MM.1S (cell line): ENCODE measurements at regions not wholly inside any gene's neighbourhood (a gene's known extent, or its start where the extent isn't known, plus 50 kb on each side); places are given as distances from the start of the nearest gene placed in this dataset.

Experiments
- DNase-seq: peaks from one replicate; pipeline ENCODE4 v3.0.0-alpha.2; 2015
- H2AFZ ChIP-seq: fragments of 300-600 bp; sonication (generic); 2 replicates; pipeline ENCODE4 v1.6.0; 2016; ENCODE audit warnings: antibody characterized with exemption, low read length
- H3F3A ChIP-seq: fragments of 300-600 bp; sonication (generic); 2 replicates; pipeline ENCODE4 v1.6.1; 2016; ENCODE audit warnings: mild to moderate bottlenecking, antibody characterized with exemption, low read length, moderate library complexity, mixed read lengths; ENCODE audit not compliant: insufficient read depth
- H3K27ac ChIP-seq: fragments of 300-600 bp; sonication (generic); 2 replicates; pipeline ENCODE4 v1.5.1; 2016; ENCODE audit warnings: mild to moderate bottlenecking, low read length
- H3K27me3 ChIP-seq: fragments of 300-600 bp; sonication (generic); replicated peaks from 2 replicates; pipeline ENCODE4 v1.6.0; 2016; ENCODE audit warnings: low read length; ENCODE audit not compliant: insufficient read depth
- H3K36me3 ChIP-seq: fragments of 300-600 bp; sonication (generic); replicated peaks from 2 replicates; pipeline ENCODE4 v1.6.1; 2016; ENCODE audit warnings: mild to moderate bottlenecking, low read length, mixed read lengths; ENCODE audit not compliant: insufficient read depth
- H3K4me1 ChIP-seq: fragments of 300-600 bp; sonication (generic); 2 replicates; pipeline ENCODE4 v1.6.1; 2016; ENCODE audit warnings: low read length, mixed read lengths
- H3K4me2 ChIP-seq: fragments of 300-600 bp; sonication (generic); 2 replicates; pipeline ENCODE4 v1.6.0; 2016; ENCODE audit warnings: low read depth, low read length
- H3K4me3 ChIP-seq: fragments of 300-600 bp; sonication (generic); 2 replicates; pipeline ENCODE4 v1.5.1; 2016; ENCODE audit warnings: low read length, mixed read lengths
- H3K79me2 ChIP-seq: fragments of 300-600 bp; sonication (generic); 2 replicates; pipeline ENCODE4 v1.6.1; 2016; ENCODE audit warnings: mixed run types, low read length, mixed read lengths
- H3K9ac ChIP-seq: fragments of 300-600 bp; sonication (generic); 2 replicates; pipeline ENCODE4 v1.6.1; 2016; ENCODE audit warnings: low read length, mixed read lengths
- H3K9me2 ChIP-seq: fragments of 300-600 bp; sonication (generic); replicated peaks from 2 replicates; pipeline ENCODE4 v1.6.1; 2016; ENCODE audit warnings: mild to moderate bottlenecking, low read length, mixed read lengths; ENCODE audit not compliant: insufficient read depth
- H3K9me3 ChIP-seq: fragments of 300-600 bp; sonication (generic); replicated peaks from 2 replicates; pipeline ENCODE4 v1.6.1; 2016; ENCODE audit warnings: mild to moderate bottlenecking, low read length, mixed read lengths; ENCODE audit not compliant: insufficient read depth
- H4K20me1 ChIP-seq: fragments of 300-600 bp; sonication (generic); 2 replicates; pipeline ENCODE4 v1.6.1; 2016; ENCODE audit warnings: mild to moderate bottlenecking, low read length, moderate library complexity, mixed read lengths; ENCODE audit not compliant: insufficient read depth
- EZH2 ChIP-seq: fragments of 300-600 bp; sonication (generic); optimal IDR thresholded peaks from 2 replicates; pipeline ENCODE3; 2017; ENCODE audit warnings: low read depth, mild to moderate bottlenecking, antibody characterized with exemption, low read length, mixed read lengths
- EZH2phosphoT487 ChIP-seq: fragments of 300-600 bp; sonication (generic); IDR thresholded peaks from 2 replicates; pipeline ENCODE4 v1.6.1; 2018; ENCODE audit warnings: antibody characterized with exemption, low read length
- TF ChIP-seq, protein P1 (sequence below): fragments of 300-600 bp; sonication (generic); IDR thresholded peaks from 2 replicates; pipeline ENCODE4 v1.5.1; 2016; ENCODE audit warnings: antibody characterized with exemption, low read length, mixed read lengths

GRCh38 chr7:57339198-57339944 lies 110.6 kb upstream of the ZNF716 start:
- no peak overlapping the region for H3K9ac ChIP-seq
- H2AFZ ChIP-seq: no peak overlapping the region
- no peak overlapping the region for H3K4me3 ChIP-seq
- no peaks in the 10 kb centered on the region for H3K9me2 ChIP-seq
- no peak for DNase-seq
- no peaks in the 10 kb centered on the region for H3K27me3 ChIP-seq
- no peaks in the 10 kb centered on the region for H3K9me3 ChIP-seq
- H4K20me1 ChIP-seq: no peaks in the 10 kb centered on the region
- no peaks in the 10 kb centered on the region for H3F3A ChIP-seq
- H3K4me2 ChIP-seq: no peak overlapping the region
- no peak for TF ChIP-seq EZH2phosphoT487
- TF ChIP-seq, protein P1, sequence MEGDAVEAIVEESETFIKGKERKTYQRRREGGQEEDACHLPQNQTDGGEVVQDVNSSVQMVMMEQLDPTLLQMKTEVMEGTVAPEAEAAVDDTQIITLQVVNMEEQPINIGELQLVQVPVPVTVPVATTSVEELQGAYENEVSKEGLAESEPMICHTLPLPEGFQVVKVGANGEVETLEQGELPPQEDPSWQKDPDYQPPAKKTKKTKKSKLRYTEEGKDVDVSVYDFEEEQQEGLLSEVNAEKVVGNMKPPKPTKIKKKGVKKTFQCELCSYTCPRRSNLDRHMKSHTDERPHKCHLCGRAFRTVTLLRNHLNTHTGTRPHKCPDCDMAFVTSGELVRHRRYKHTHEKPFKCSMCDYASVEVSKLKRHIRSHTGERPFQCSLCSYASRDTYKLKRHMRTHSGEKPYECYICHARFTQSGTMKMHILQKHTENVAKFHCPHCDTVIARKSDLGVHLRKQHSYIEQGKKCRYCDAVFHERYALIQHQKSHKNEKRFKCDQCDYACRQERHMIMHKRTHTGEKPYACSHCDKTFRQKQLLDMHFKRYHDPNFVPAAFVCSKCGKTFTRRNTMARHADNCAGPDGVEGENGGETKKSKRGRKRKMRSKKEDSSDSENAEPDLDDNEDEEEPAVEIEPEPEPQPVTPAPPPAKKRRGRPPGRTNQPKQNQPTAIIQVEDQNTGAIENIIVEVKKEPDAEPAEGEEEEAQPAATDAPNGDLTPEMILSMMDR: no peak
- no peak for TF ChIP-seq EZH2
- no peaks in the 10 kb centered on the region for H3K79me2 ChIP-seq
- no peak overlapping the region for H3K27ac ChIP-seq
- no peaks in the 10 kb centered on the region for H3K36me3 ChIP-seq
- no peaks in the 10 kb centered on the region for H3K4me1 ChIP-seq

GRCh38 chr7:57342954-57343353 lies 107.0 kb upstream of the ZNF716 start:
- no peaks in the 10 kb centered on the region for H3F3A ChIP-seq
- H4K20me1 ChIP-seq: no peaks in the 10 kb centered on the region
- H3K4me3 ChIP-seq: no peak overlapping the region
- no peak overlapping the region for H3K9ac ChIP-seq
- no peaks in the 10 kb centered on the region for H3K4me1 ChIP-seq
- no peak for TF ChIP-seq EZH2
- TF ChIP-seq EZH2phosphoT487: no peak
- TF ChIP-seq, protein P1: no peak
- H3K9me3 ChIP-seq: no peaks in the 10 kb centered on the region
- no peak for DNase-seq
- no peaks in the 10 kb centered on the region for H3K36me3 ChIP-seq
- H3K27ac ChIP-seq: no peak overlapping the region
- H2AFZ ChIP-seq: no peak overlapping the region
- no peaks in the 10 kb centered on the region for H3K9me2 ChIP-seq
- no peaks in the 10 kb centered on the region for H3K27me3 ChIP-seq
- H3K4me2 ChIP-seq: no peak overlapping the region
- H3K79me2 ChIP-seq: no peaks in the 10 kb centered on the region

GRCh38 chr7:57343901-57344622 lies 105.9 kb upstream of the ZNF716 start:
- DNase-seq: no peak
- TF ChIP-seq EZH2phosphoT487 (no peak), EZH2 (no peak)
- TF ChIP-seq, protein P1: no peak
- Histone ChIP-seq H3K27ac (no peak overlapping the region), H3K4me1 (no peaks in the 10 kb centered on the region), H3K4me3 (no peak overlapping the region), H3K9me3 (no peaks in the 10 kb centered on the region), H3K79me2 (no peaks in the 10 kb centered on the region), H3K27me3 (no peaks in the 10 kb centered on the region), H3K36me3 (no peaks in the 10 kb centered on the region), H3F3A (no peaks in the 10 kb centered on the region), H3K9me2 (no peaks in the 10 kb centered on the region), H3K9ac (no peak overlapping the region), H3K4me2 (no peak overlapping the region), H4K20me1 (no peaks in the 10 kb centered on the region), H2AFZ (no peak overlapping the region)
